ENCODE measurements at regions not wholly inside any gene's neighbourhood (a gene's known extent, or its start where the extent isn't known, plus 50 kb on each side); places are given as distances from the start of the nearest gene placed in this dataset.
"Not testable (repeated sequence)": the region's sequence is repeated elsewhere in the genome, so short reads cannot be mapped to it uniquely, and the experiment has no call there.

DNA sequence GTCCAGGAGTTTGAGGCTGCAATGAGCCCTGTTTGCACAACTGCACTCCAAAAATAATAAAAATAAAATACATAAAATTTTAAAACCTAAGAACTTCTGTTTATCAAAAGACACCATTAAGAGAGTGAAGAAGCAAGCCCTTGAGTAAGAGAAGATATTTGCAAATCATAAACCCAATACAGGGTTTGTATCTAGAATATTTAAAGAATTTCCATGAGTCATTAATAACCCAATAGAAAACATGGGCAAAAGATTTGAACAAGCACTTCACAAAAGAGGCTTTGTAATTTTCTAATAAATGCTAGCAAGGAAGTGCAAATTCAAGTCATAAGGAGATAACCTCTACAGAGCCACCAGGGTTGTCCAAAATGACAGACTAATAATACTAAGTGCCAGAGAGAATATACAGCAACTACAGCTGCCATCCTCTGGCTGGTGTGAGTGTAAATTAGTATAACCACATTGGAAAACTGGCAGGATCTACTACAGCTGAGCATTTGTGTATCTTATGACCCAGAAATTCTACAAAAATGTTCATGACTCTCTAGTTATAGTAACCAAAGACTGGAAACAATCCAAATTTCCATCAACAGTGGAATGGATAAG is 133.0 kb upstream of the PLGLB2 start:
- not testable (repeated sequence) for H3K36me3 Mint-ChIP-seq; H3K4me3 Mint-ChIP-seq; H3K4me1 Mint-ChIP-seq; H3K9me3 Mint-ChIP-seq; ATAC-seq (ENCODE audit: low read depth); H3K27me3 Mint-ChIP-seq; H3K27ac Mint-ChIP-seq; DNase-seq (ENCODE audit: low spot score in 2 of 2)

DNA sequence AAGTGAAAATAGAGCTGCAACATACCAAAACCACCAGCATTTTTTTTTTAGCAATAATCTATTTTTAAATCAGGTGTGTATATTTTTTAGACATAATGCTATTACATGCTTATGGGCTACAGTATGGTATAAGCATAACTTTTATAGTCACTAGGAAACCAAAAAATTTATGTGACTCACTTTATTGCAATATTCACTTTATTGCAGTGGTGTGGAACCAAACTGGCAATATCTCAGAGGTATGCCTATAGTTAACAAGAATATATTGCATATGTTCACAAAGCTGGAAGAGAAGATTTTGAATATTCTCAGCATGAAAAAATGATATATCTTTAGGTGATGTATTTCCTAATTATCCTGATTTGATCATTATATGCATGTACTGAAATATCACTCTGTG is 128.8 kb upstream of the PLGLB2 start:
- not testable (repeated sequence) for ATAC-seq (ENCODE audit: low read depth); DNase-seq (ENCODE audit: low spot score in 2 of 2); H3K27me3 Mint-ChIP-seq; H3K27ac Mint-ChIP-seq; H3K4me3 Mint-ChIP-seq; H3K36me3 Mint-ChIP-seq; H3K9me3 Mint-ChIP-seq; H3K4me1 Mint-ChIP-seq

DNA sequence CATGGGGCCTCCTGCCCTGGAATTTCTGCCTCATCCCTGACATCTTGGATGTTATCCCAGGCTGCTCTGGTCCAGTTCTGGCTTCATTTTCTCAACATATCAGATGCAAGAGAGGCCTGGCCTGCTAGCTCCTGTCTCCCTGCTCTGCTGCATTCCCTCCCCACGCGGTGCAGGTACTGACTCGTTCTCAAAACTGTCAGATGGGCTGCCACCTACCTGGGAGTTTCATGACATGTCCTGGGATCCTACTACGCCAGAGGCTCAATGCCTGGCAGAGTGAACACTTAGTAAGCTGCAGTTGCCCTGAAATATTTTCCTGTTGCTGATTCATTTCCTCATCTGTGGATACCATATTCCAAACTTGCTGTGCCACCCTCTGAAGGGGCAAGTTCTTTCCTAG is 126.7 kb upstream of the PLGLB2 start:
- not testable (repeated sequence) for H3K4me3 Mint-ChIP-seq; H3K27me3 Mint-ChIP-seq; DNase-seq (ENCODE audit: low spot score in 2 of 2); H3K27ac Mint-ChIP-seq; H3K4me1 Mint-ChIP-seq; H3K9me3 Mint-ChIP-seq; H3K36me3 Mint-ChIP-seq; ATAC-seq (ENCODE audit: low read depth)

DNA sequence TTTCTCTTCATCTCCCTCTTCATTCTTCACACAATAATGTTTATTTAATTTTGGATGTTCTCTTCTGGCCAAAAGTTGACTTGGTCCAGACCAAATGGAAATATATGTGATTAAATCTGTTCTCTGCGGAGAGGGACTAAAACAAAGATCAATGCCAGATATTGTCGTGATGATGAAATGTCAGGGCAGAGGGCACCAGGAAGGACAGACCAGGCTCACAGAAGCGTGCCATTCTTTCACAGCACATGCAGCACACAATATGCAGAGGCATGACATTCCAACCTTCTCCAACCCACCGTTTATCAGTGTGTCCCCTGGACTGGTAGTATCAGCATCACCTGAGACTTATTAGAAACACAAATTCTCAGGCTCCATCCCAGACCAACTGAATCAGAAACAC is 125.2 kb upstream of the PLGLB2 start:
- H3K27ac Mint-ChIP-seq; H3K4me1 Mint-ChIP-seq; H3K9me3 Mint-ChIP-seq; H3K36me3 Mint-ChIP-seq; ATAC-seq (ENCODE audit: low read depth); H3K4me3 Mint-ChIP-seq; H3K27me3 Mint-ChIP-seq; DNase-seq (ENCODE audit: low spot score in 2 of 2): not testable (repeated sequence)

DNA sequence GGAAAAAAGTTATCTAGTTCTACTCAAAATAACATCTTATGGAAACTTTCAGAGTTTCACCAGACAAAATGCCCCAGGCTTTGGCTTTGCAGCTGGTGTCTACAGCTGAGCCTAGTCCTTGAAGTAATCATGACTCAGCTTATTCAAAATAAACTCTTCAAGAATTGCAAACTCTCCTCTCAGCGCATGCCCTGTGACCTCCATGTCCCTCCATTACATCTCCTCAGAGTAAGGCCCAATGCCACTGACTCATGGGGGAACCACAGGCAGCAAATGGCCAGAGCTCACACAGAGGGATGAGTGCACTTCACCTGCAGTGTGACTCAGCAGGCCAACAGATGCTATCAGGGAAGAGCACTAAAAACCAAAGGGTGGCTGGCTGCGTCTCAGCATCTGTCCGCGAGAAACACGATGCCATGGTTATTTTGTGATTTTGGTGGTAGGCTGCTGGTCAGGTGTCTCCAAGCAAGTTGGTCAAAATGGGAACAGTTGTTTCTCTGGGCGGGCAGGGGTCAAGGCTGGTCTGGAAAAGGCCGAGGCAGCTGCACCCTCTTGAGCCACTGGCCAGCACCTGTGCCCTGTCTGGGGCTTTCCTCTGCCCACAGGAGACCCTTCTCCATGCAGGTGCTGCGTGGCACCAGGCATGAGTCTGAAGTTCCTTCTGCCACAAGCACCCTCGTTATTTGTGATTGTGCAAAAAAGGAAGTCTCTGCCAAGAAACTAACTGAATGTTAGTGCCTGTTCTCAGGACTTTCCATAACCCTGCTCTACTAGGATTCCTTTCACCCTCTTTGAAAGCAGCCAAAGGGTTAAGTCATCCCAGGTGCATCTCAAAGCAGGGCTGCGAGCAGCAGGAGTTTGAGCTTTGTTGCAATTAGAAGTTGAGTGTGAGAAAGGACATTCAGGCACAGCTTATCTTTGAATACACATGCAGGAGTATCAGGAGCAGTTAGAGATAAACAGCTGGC is 118.1 kb upstream of the PLGLB2 start:
- H3K9me3 Mint-ChIP-seq, H3K4me1 Mint-ChIP-seq: not testable (repeated sequence)

DNA sequence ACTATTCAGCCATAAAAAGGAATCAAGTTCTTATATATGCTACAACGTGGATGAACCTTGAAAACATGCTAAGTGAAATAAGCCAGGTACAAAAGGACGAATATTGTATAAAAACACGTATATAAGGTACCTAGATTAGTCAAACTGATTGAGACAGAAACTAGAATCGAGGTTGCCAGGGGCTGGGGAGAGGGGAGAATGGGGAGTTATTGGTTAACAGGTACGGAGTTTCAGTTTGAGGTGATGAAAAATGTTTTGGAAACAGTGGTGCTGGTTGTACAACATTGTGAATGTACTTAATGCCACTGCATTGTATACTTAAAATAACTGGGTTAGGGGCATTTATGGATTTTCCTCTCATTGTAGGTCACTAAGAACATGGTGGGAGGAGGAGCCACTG is 117.0 kb upstream of the PLGLB2 start:
- ATAC-seq (ENCODE audit: low read depth); H3K9me3 Mint-ChIP-seq; DNase-seq (ENCODE audit: low spot score in 2 of 2); H3K36me3 Mint-ChIP-seq; H3K4me1 Mint-ChIP-seq; H3K27ac Mint-ChIP-seq; H3K27me3 Mint-ChIP-seq; H3K4me3 Mint-ChIP-seq: not testable (repeated sequence)

More for the DNA sequence above, 118.1 kb upstream of the PLGLB2 start:
- H3K27me3 Mint-ChIP-seq; H3K27ac Mint-ChIP-seq; H3K36me3 Mint-ChIP-seq; H3K4me3 Mint-ChIP-seq; ATAC-seq (ENCODE audit: low read depth); DNase-seq (ENCODE audit: low spot score in 2 of 2): not testable (repeated sequence)

DNA sequence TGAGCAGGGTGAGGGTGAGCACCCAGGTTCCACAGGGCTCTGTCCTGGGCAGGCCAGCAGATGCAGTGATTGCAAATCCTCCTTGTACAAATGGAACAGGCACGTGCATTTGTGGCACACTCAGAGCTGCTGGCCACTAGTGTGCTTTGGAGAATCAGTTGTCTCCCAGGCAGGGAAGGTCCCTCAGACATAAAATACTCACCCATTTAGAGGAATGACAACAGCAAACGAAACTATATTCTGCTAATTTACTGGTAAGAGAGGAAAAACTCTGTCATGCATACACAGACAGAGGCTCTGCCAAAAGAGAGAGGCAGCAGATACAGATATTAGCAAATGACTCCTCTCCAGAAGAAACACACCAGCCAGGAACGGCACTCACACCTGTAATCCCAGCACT is 116.5 kb upstream of the PLGLB2 start:
- H3K9me3 Mint-ChIP-seq; H3K4me1 Mint-ChIP-seq; H3K36me3 Mint-ChIP-seq; H3K27ac Mint-ChIP-seq; H3K27me3 Mint-ChIP-seq; H3K4me3 Mint-ChIP-seq; DNase-seq (ENCODE audit: low spot score in 2 of 2); ATAC-seq (ENCODE audit: low read depth): not testable (repeated sequence)

DNA sequence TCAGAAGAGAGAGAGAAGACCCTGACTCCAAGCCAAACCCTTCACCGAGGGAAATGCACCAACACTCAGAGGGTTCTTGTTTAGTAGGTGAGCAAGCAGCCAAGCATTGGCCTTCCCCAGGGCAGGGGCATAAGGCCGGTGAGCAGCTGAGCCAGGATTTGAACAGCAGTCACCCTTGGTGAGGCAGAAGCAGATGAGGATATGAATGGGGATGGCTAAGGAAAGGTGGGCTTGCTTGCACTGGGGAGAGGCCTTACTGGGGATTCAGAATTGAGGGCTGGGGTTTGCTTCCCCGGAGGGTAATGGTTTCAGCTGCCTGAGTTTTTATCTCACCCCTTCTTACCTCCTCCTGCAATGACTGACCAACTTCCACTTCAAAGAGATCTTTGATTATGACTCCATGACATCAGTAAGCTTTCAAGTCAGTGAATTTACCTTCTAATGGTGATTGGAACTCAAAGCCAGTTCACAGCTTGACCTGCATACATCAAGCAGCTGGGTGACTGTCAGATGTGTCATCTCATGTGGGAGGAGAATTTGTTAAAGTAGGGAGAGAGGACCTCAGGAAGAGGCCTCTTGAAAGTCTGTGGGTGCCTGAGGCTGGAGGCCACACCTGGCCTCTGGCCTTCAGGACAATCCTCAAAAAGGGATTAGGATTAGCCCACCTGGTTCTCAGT is 114.5 kb upstream of the PLGLB2 start:
- not testable (repeated sequence) for H3K4me3 Mint-ChIP-seq

DNA sequence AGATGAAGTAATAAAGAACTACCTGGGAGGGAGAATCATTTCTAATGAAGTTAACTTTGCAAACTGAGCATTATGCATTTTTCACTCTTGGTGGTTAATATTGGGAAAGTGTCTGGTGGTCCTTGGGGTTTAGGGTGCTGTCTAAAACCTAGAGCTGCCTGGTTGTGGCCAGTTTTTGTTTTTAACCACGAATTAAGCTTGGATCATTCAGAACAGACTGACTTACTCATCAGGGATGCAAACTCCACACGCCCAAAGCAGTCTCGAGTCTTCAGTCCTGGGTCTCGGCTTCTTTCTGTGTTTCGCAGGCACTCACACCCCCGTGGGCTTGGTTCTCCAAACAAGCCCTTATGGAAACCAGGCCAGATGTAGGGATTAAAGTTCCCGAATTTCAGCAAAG is 113.8 kb upstream of the PLGLB2 start:
- DNase-seq (ENCODE audit: low spot score in 2 of 2); H3K9me3 Mint-ChIP-seq; H3K4me3 Mint-ChIP-seq; ATAC-seq (ENCODE audit: low read depth); H3K27ac Mint-ChIP-seq; H3K27me3 Mint-ChIP-seq; H3K36me3 Mint-ChIP-seq; H3K4me1 Mint-ChIP-seq: not testable (repeated sequence)

More for the DNA sequence above, 114.5 kb upstream of the PLGLB2 start:
- H3K27me3 Mint-ChIP-seq; H3K9me3 Mint-ChIP-seq; H3K4me1 Mint-ChIP-seq; H3K36me3 Mint-ChIP-seq; ATAC-seq (ENCODE audit: low read depth); DNase-seq (ENCODE audit: low spot score in 2 of 2); H3K27ac Mint-ChIP-seq: not testable (repeated sequence)

DNA sequence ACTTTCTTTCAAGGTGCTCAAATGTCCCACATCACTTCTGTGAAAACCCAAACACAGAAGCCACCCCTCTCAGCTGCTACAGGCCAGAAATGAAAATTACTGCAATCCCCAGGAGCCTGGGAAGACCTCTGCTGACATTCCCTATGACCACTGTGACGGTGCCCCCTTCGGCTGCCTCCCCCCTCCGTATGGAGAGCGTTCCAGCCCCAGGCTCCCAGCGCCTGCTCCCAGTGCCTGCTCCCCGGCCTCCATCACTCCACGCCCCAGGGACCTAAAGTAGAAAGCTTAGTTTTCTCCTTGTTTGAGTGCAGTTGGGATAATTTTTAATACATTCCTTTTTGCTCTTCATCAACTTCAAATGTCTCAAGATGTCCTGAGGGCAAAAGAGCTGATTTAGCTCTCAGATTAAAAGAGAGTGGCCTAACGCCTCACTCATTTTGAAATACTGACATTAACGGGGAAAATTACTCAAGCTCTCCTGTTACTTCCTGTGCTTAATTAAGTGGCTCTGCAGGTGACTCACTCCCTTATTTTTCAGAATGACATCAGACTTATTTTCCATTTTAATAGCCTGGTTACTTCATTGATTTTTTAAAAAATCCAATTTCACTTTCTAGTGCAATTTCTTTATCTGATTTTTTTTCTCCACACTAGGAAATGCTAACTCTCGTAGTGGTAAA is 112.8 kb upstream of the PLGLB2 start:
- H3K36me3 Mint-ChIP-seq; H3K4me1 Mint-ChIP-seq; H3K4me3 Mint-ChIP-seq; H3K27me3 Mint-ChIP-seq; H3K27ac Mint-ChIP-seq; ATAC-seq (ENCODE audit: low read depth); DNase-seq (ENCODE audit: low spot score in 2 of 2); H3K9me3 Mint-ChIP-seq: not testable (repeated sequence)

DNA sequence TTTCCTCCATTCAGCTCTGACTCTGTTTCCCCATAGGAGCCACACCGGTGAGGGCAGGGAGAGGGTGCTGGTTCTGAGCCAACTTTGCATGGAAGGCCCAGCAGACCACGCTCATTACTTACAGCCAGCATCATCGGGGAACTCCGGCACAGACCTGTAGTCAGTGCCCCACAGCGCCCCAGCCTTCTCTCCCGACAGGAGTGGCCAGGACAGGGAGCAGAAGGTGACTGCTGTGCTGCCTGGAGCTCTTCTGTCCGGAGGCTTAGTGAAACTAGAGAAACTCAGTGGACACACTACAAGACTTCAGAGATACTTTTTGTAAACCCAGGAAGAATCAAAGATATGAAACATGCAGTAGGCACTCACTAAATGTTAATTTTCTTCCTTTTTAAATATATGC is 111.6 kb upstream of the PLGLB2 start:
- H3K9me3 Mint-ChIP-seq; H3K27ac Mint-ChIP-seq; H3K27me3 Mint-ChIP-seq; DNase-seq (ENCODE audit: low spot score in 2 of 2); ATAC-seq (ENCODE audit: low read depth); H3K4me3 Mint-ChIP-seq; H3K4me1 Mint-ChIP-seq; H3K36me3 Mint-ChIP-seq: not testable (repeated sequence)

DNA sequence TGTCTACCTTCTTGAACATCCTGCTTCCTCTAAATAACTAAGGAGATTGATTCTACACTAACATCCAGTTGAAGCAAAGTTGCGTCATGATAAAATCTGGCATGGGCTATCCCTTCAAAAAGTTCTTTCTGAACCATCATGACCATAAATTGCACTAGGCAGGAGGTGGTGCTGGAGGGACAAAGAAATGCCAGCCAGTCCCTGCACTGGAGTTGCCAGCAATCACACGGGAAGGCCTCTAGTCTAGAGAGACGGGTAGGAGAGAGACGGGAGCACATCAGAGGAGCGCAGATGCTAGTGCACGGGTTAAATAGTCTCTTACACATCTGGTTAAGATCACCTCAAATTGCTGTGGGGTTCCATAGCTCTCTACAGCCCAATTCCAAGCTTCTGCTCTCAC is 111.2 kb upstream of the PLGLB2 start:
- not testable (repeated sequence) for H3K4me3 Mint-ChIP-seq; H3K27ac Mint-ChIP-seq; H3K4me1 Mint-ChIP-seq; DNase-seq (ENCODE audit: low spot score in 2 of 2); H3K36me3 Mint-ChIP-seq; ATAC-seq (ENCODE audit: low read depth); H3K27me3 Mint-ChIP-seq; H3K9me3 Mint-ChIP-seq

DNA sequence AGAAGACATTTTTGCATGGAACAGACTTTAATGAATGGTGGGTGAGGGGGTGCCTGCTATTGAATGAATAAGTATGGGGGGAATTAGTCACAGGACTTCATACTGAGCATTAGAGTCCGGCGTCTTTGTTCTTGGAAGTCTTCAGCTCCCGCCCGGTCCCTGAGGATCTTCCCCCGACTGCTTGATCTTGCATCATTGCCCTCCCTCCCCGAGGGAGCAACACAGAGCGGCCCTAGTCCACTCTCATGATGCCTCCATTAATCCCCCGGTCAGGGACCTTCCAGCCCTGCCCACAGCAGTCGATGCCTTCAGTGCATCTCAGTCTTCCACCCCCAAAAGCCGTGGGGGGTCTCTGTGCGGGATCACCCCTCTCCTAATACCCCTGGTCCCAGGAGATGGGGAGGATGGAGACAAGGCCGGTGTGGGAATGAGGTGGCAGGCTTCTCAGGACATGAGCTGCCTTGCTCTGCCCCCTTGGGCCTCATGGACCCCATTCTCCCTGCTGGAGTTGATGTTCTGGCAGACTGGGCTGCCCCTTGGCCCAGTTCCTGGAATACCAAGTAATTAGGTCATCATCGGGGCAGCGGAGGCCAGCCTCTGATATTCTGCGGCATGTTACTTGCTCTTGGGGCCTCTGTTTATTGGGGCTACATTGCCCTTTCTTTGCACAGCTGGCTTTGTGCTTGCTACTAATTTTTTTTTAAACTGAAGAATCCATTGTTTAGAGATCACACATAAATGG is 110.5 kb upstream of the PLGLB2 start:
- not testable (repeated sequence) for H3K4me1 Mint-ChIP-seq; H3K27ac Mint-ChIP-seq; H3K27me3 Mint-ChIP-seq; ATAC-seq (ENCODE audit: low read depth); H3K36me3 Mint-ChIP-seq; H3K4me3 Mint-ChIP-seq; H3K9me3 Mint-ChIP-seq; DNase-seq (ENCODE audit: low spot score in 2 of 2)
